ENCODE measurements at regions not wholly inside any gene's neighbourhood (a gene's known extent, or its start where the extent isn't known, plus 50 kb on each side); places are given as distances from the start of the nearest gene placed in this dataset.

DNA sequence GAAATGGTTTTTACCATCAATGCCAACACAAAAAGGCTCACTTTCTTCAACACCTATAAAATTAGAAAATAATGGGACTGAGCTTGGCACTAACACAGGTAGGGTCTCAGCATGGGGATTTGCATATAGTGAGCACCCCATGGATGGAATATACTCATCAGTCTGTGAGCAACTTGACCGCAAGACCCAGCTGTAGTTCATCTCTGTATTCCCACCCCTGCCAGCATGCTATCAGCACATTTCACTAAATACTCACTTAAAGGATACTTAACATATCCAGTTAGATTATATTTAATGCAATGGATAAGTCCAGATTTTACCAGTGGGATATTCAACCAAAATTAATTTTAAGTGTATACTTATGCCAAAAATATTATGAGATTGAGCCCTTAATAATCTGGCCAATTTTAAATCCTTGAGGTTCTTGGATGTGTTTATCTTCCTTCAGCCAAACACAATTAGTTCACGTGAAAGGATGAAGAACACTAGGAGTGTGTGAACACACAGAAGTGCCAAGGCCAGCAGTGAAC is 66.7 kb downstream of the C16orf95 start (continued):
- TF ChIP-seq CUX1 (IDR thresholded peaks at IDR 0.05; ENCODE audit: insufficient replicate concordance, low read depth, low read length) (no peak), HSF1 (IDR thresholded peaks at IDR 0.05; ENCODE audit: low read depth, low read length) (no peak), ZNF217 (IDR thresholded peaks at IDR 0.05) (no peak), LARP7 (IDR thresholded peaks at IDR 0.05) (no peak)
- TF ChIP-seq, protein P1, sequence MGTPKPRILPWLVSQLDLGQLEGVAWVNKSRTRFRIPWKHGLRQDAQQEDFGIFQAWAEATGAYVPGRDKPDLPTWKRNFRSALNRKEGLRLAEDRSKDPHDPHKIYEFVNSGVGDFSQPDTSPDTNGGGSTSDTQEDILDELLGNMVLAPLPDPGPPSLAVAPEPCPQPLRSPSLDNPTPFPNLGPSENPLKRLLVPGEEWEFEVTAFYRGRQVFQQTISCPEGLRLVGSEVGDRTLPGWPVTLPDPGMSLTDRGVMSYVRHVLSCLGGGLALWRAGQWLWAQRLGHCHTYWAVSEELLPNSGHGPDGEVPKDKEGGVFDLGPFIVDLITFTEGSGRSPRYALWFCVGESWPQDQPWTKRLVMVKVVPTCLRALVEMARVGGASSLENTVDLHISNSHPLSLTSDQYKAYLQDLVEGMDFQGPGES (IDR thresholded peaks at IDR 0.05), result no peak
- TF ChIP-seq, protein P2, sequence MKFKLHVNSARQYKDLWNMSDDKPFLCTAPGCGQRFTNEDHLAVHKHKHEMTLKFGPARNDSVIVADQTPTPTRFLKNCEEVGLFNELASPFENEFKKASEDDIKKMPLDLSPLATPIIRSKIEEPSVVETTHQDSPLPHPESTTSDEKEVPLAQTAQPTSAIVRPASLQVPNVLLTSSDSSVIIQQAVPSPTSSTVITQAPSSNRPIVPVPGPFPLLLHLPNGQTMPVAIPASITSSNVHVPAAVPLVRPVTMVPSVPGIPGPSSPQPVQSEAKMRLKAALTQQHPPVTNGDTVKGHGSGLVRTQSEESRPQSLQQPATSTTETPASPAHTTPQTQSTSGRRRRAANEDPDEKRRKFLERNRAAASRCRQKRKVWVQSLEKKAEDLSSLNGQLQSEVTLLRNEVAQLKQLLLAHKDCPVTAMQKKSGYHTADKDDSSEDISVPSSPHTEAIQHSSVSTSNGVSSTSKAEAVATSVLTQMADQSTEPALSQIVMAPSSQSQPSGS (IDR thresholded peaks at IDR 0.05; ENCODE audit: low read length), result no peak
